Loucy (cell line): ENCODE measurements at regions not wholly inside any gene's neighbourhood (a gene's known extent, or its start where the extent isn't known, plus 50 kb on each side); places are given as distances from the start of the nearest gene placed in this dataset.

ENCODE experiments used
- EZH2phosphoT487 ChIP-seq: fragments of 200-600 bp; IDR thresholded peaks from 2 replicates; pipeline ENCODE4 v1.6.1; 2018; ENCODE audit warnings: antibody characterized with exemption, mild to moderate bottlenecking, moderate library complexity, borderline replicate concordance
- TF ChIP-seq, protein P1 (sequence below): fragments of 200-600 bp; sonication (generic); conservative IDR thresholded peaks from 2 replicates; pipeline ENCODE4 v1.5.1; 2014; ENCODE audit warnings: mild to moderate bottlenecking, antibody characterized with exemption, low read length

DNA sequence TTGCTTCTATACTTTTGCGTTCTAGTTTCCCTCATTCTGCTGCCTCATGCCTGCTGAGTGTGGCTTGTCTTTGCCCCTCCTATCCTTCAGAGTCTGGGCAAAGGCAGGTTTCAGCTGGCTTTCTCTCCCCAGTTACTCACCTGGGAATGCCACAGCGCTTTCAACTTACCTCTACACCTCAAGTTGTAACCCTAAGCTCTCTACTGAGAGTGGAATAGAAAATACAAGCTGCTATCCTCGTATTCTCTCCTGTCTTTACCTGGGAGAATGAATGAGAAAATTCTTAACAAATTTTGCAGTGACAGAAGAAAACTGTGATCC is 316.3 kb upstream of the KLF12 start:
- TF ChIP-seq, protein P1, sequence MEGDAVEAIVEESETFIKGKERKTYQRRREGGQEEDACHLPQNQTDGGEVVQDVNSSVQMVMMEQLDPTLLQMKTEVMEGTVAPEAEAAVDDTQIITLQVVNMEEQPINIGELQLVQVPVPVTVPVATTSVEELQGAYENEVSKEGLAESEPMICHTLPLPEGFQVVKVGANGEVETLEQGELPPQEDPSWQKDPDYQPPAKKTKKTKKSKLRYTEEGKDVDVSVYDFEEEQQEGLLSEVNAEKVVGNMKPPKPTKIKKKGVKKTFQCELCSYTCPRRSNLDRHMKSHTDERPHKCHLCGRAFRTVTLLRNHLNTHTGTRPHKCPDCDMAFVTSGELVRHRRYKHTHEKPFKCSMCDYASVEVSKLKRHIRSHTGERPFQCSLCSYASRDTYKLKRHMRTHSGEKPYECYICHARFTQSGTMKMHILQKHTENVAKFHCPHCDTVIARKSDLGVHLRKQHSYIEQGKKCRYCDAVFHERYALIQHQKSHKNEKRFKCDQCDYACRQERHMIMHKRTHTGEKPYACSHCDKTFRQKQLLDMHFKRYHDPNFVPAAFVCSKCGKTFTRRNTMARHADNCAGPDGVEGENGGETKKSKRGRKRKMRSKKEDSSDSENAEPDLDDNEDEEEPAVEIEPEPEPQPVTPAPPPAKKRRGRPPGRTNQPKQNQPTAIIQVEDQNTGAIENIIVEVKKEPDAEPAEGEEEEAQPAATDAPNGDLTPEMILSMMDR, result no peak
- no peak for TF ChIP-seq EZH2phosphoT487
